Nephron progenitor cell (in vitro differentiated cells): ENCODE measurements at regions not wholly inside any gene's neighbourhood (a gene's known extent, or its start where the extent isn't known, plus 50 kb on each side); places are given as distances from the start of the nearest gene placed in this dataset.
A peak's percentile ranks its signal among the peaks of the same experiment; 100 is the strongest.

ENCODE experiments used
- DNase-seq: peaks from one replicate; pipeline ENCODE4 v3.0.0; 2021
- H3K27ac Mint-ChIP-seq: 2 replicates; pipeline ENCODE4 v1.8.0; 2021; ENCODE audit warnings: mild to moderate bottlenecking, moderate library complexity, mixed read lengths
- H3K27me3 Mint-ChIP-seq: 2 replicates; pipeline ENCODE4 v1.8.0; 2021; ENCODE audit warnings: mild to moderate bottlenecking, low read depth, mixed read lengths; ENCODE audit not compliant: poor library complexity
- H3K36me3 Mint-ChIP-seq: 2 replicates; pipeline ENCODE4 v1.8.0; 2021; ENCODE audit warnings: low read depth, mixed read lengths
- H3K4me1 Mint-ChIP-seq: 2 replicates; pipeline ENCODE4 v1.8.0; 2021; ENCODE audit warnings: mixed read lengths
- H3K4me3 Mint-ChIP-seq: 2 replicates; pipeline ENCODE4 v1.8.0; 2021; ENCODE audit warnings: mild to moderate bottlenecking, moderate library complexity, mixed read lengths
- H3K9me3 Mint-ChIP-seq: 2 replicates; pipeline ENCODE4 v1.8.0; 2021; ENCODE audit warnings: mild to moderate bottlenecking, moderate library complexity, mixed read lengths
- TF ChIP-seq, protein P1 (sequence below): fragments of 200-600 bp; sonication (generic); IDR thresholded peaks from 2 replicates; pipeline ENCODE4 v1.5.0; 2021; ENCODE audit warnings: antibody characterized with exemption

- Mint-ChIP-seq H3K27me3 (no peaks in the 10 kb centered on the region), H3K4me1 (peaks cover 14% of the 10 kb centered on the region), H3K4me3 (no peak overlapping the region), H3K27ac (peak overlapping the region; percentile 55), H3K9me3 (peaks cover 5% of the 10 kb centered on the region), H3K36me3 (no peaks in the 10 kb centered on the region)
- TF ChIP-seq, protein P1, sequence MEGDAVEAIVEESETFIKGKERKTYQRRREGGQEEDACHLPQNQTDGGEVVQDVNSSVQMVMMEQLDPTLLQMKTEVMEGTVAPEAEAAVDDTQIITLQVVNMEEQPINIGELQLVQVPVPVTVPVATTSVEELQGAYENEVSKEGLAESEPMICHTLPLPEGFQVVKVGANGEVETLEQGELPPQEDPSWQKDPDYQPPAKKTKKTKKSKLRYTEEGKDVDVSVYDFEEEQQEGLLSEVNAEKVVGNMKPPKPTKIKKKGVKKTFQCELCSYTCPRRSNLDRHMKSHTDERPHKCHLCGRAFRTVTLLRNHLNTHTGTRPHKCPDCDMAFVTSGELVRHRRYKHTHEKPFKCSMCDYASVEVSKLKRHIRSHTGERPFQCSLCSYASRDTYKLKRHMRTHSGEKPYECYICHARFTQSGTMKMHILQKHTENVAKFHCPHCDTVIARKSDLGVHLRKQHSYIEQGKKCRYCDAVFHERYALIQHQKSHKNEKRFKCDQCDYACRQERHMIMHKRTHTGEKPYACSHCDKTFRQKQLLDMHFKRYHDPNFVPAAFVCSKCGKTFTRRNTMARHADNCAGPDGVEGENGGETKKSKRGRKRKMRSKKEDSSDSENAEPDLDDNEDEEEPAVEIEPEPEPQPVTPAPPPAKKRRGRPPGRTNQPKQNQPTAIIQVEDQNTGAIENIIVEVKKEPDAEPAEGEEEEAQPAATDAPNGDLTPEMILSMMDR, result no peak
- DNase-seq, result no peak
Observed at GRCh38 chr6:90984066-90984465, 397.2 kb upstream of the MAP3K7 start.

GRCh38 chr6:90983462-90983861, 396.6 kb upstream of the MAP3K7 start:
- no peak for DNase-seq
- TF ChIP-seq, protein P1, result no peak
- Mint-ChIP-seq H3K4me3 (no peak overlapping the region), H3K36me3 (no peaks in the 10 kb centered on the region), H3K4me1 (peaks cover 14% of the 10 kb centered on the region), H3K9me3 (peaks cover 5% of the 10 kb centered on the region), H3K27me3 (no peaks in the 10 kb centered on the region), H3K27ac (peak overlapping the region; percentile 33)

GRCh38 chr6:90982581-90982980, 395.7 kb upstream of the MAP3K7 start:
- DNase-seq, result no peak
- H3K9me3 Mint-ChIP-seq, result peaks cover 5% of the 10 kb centered on the region
- TF ChIP-seq, protein P1, result no peak
- no peak overlapping the region for H3K27ac Mint-ChIP-seq
- H3K4me1 Mint-ChIP-seq, result peaks cover 19% of the 10 kb centered on the region
- no peaks in the 10 kb centered on the region for H3K27me3 Mint-ChIP-seq
- H3K36me3 Mint-ChIP-seq, result no peaks in the 10 kb centered on the region
- no peak overlapping the region for H3K4me3 Mint-ChIP-seq

- H3K4me3 Mint-ChIP-seq, result no peak overlapping the region
- H3K27ac Mint-ChIP-seq, result no peak overlapping the region
- H3K4me1 Mint-ChIP-seq, result peaks cover 22% of the 10 kb centered on the region
- no peaks in the 10 kb centered on the region for H3K27me3 Mint-ChIP-seq
- no peaks in the 10 kb centered on the region for H3K36me3 Mint-ChIP-seq
- peaks cover 5% of the 10 kb centered on the region for H3K9me3 Mint-ChIP-seq
- TF ChIP-seq, protein P1, result no peak
- no peak for DNase-seq
Observed at GRCh38 chr6:90982051-90982450, 395.2 kb upstream of the MAP3K7 start.

DNA sequence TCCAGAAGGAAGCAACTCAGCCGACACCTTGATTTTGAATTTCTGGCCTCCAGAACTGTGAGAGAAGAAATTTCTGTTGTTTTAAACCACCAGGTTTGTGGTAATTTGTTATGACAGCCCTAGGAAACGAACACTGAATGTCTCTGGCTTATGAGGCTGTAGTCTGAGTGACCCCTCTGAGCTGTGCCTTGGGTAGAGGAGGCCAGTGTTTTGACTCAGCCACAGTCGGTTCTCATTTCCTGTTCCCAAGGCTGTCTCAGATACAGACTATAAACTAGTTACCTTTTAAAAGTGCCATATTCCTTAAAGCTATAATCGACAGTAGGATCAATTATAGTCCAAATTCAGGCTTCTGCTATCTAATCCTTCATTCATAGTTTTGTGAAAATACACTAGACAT, 391.2 kb upstream of the MAP3K7 start:
- H3K9me3 Mint-ChIP-seq, result peaks cover 5% of the 10 kb centered on the region
- H3K27ac Mint-ChIP-seq, result no peak overlapping the region
- TF ChIP-seq, protein P1, result no peak
- peaks cover 8% of the 10 kb centered on the region for H3K4me1 Mint-ChIP-seq
- no peaks in the 10 kb centered on the region for H3K27me3 Mint-ChIP-seq
- H3K36me3 Mint-ChIP-seq, result no peaks in the 10 kb centered on the region
- DNase-seq, result no peak
- H3K4me3 Mint-ChIP-seq, result no peak overlapping the region

GRCh38 chr6:90977513-90977912, 390.6 kb upstream of the MAP3K7 start:
- H3K4me1 Mint-ChIP-seq, result peaks cover 7% of the 10 kb centered on the region
- H3K27me3 Mint-ChIP-seq, result no peaks in the 10 kb centered on the region
- DNase-seq, result no peak
- TF ChIP-seq, protein P1, result no peak
- H3K27ac Mint-ChIP-seq, result no peak overlapping the region
- peaks cover 5% of the 10 kb centered on the region for H3K9me3 Mint-ChIP-seq
- H3K4me3 Mint-ChIP-seq, result no peak overlapping the region
- H3K36me3 Mint-ChIP-seq, result no peaks in the 10 kb centered on the region
